ENCODE measurements at regions not wholly inside any gene's neighbourhood (a gene's known extent, or its start where the extent isn't known, plus 50 kb on each side); places are given as distances from the start of the nearest gene placed in this dataset.

DNA sequence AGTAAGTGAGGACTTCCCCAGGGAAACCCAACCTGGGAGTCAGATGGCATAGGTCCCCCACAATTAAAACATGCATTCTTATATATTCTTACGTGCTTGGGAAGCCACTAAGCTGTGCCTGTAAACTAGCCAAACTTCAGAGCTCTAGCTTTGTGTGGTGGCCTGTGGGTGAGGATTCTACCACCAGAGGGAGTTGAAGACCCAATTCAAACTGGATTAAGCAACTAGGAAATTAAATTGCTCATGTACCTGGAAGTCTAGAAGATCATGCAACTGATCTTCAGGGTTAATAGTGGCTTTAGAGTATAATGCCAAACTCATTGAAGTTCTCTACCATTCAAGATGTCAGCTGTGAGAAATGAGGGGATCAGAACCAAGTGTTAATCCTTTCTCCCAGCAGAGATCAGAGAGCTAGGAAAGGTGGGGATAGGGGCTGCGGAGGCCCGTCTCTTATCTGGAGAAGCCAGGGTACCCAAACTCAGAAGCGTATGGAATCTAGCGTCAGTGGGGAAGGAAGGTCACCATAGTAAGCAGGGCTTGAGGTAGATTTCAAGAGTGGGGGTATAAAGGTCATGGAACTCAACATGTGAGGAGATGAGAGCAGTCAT, 53.2 kb upstream of the CCDC85A start:
- TF ChIP-seq CTCF (IDR thresholded peaks at IDR 0.05 in 4 of 5, conservative IDR thresholded peaks at IDR 0.05 in 1 of 5) (peak in 2 of 5 experiments; percentile 22 to 23), POLR2A (IDR thresholded peaks at IDR 0.05) (no peak)

All from gastrocnemius medialis (tissue), 4 donors.